GM13976 (cell line): ENCODE measurements at regions not wholly inside any gene's neighbourhood (a gene's known extent, or its start where the extent isn't known, plus 50 kb on each side); places are given as distances from the start of the nearest gene placed in this dataset.

Experiments used
- DNase-seq: peaks from one replicate; pipeline ENCODE4 v3.0.0; 2012; ENCODE audit warnings: low spot score
- CTCF ChIP-seq: IDR thresholded peaks from 2 replicates; pipeline ENCODE4 v1.5.1; 2012; ENCODE audit warnings: borderline replicate concordance, mild to moderate bottlenecking; ENCODE audit not compliant: insufficient read depth; ENCODE audit errors: extremely low read depth, missing control alignments, control extremely low read depth
- in situ Hi-C: fragments of 300-500 bp; cut with MboI; formaldehyde crosslinking; loops from one replicate; pipeline ENCODE4 v1.12.0; 2022; ENCODE audit warnings: low sequenced_read_pairs, mixed read lengths, inconsistent platforms; ENCODE audit not compliant: unreplicated experiment

DNA sequence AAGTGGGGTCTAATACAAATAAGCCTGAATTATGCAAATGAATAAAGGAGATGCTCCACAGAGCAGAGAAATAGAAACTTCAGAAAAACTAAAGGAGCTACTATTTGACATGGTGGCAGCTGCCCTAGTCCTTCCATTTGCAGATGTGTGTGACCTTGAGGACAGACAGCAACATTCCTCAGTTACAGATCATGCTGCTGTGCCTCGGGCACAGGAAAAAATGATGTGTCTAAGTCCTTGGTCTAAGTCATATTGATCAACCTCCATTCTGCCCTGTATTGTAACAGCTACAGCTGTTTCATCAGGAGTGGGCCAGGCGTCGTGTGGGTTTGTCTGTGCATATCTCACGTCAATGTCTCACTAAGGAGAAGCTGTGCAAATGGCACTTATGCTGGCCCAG is 710.4 kb downstream of the TNS3 start:
- no peak for DNase-seq
- in situ Hi-C loops: no loop called here

GRCh38 chr7:46864716-46865115 is 717.2 kb downstream of the TNS3 start:
- DNase-seq: no peak
- TF ChIP-seq CTCF: no peak
- in situ Hi-C loops: no loop called here

More for the DNA sequence above, 710.4 kb downstream of the TNS3 start:
- TF ChIP-seq CTCF: no peak

GRCh38 chr7:46859963-46860475 is 721.9 kb downstream of the TNS3 start:
- no peak for TF ChIP-seq CTCF
- no peak for DNase-seq
- in situ Hi-C loops: no loop called here

GRCh38 chr7:46855851-46856250 is 726.1 kb downstream of the TNS3 start:
- in situ Hi-C loops: no loop called here
- no peak for TF ChIP-seq CTCF
- DNase-seq: no peak

DNA sequence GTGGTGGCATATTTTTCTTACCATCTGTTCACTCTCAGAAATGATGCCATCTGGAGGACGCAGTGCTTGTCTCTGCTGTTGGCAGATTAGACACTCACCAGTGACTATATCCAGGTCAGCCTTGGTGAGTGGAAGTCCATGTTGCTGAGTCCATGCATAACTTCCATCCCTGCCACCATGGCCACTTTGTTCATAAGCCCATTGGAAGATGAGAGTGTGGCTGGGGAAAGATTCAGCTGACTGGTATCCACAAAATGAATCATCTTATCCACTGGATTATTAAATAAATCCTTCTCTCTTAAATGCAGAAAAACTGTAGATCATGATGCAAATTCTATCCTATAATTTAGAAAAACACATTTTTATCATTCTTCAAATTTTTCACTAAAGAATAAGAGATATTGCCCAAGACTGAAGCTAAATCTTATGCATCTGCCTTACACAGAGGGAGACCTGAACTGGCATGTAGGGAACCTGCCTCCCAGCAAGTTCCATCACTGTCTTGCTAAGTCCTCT is 726.9 kb downstream of the TNS3 start:
- in situ Hi-C loops: no loop called here
- no peak for TF ChIP-seq CTCF
- no peak for DNase-seq

GRCh38 chr7:46853451-46853850 is 728.5 kb downstream of the TNS3 start:
- in situ Hi-C loops: no loop called here
- DNase-seq: no peak
- no peak for TF ChIP-seq CTCF
